NCI-H748 (cell line): ENCODE measurements at regions not wholly inside any gene's neighbourhood (a gene's known extent, or its start where the extent isn't known, plus 50 kb on each side); places are given as distances from the start of the nearest gene placed in this dataset.
"Not testable (repeated sequence)": the region's sequence is repeated elsewhere in the genome, so short reads cannot be mapped to it uniquely, and the experiment has no call there.

Experiments used
- DNase-seq: peaks from one replicate; lab custom pipeline; 2025; ENCODE audit not compliant: unreplicated experiment; lab: John Stamatoyannopoulos, UW

- no peak for DNase-seq
Measured at GRCh38 chr1:187942986-187943385, 1114.2 kb downstream of the PLA2G4A start.

DNA sequence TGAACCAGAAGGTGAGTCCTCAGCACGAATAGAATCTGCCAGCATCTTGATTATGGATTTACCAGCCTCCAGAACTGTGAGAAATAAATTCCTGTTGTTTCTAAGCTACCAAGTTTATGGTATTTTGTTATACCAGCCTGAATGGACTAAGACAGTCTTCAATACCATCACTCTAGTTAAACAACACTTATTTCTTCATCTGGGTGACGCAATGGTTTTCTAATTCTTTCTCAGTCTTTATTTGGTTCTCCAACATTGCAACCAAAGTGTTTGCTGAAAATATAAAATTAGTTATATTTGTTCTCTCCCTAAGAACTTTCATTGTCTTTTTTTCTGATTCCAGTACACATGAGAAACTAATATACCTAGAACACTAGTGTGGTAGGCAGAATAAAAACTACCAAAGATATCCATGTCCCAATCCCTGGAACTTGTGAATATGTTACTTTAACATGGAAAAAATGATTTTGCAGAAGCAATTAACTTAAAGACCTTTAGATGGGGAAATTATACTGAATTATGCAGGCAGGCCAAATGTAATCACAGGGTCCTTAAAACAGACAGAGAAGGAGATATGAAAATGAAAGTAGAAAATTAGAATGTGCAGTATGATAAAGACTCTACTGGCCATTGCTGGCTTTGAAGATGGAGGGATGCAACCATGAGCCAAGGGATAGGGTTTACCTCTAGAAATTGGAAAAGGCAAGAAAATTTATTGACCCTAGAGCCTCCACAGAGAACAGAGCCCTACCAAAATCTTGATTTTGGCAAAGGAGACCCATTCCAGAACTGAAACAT lies 1115.1 kb downstream of the PLA2G4A start:
- DNase-seq: no peak

- not testable (repeated sequence) for DNase-seq
Measured at GRCh38 chr1:187946661-187947060, 1117.9 kb downstream of the PLA2G4A start.

- DNase-seq: no peak
Measured at GRCh38 chr1:187947359-187947758, 1118.6 kb downstream of the PLA2G4A start.

DNA sequence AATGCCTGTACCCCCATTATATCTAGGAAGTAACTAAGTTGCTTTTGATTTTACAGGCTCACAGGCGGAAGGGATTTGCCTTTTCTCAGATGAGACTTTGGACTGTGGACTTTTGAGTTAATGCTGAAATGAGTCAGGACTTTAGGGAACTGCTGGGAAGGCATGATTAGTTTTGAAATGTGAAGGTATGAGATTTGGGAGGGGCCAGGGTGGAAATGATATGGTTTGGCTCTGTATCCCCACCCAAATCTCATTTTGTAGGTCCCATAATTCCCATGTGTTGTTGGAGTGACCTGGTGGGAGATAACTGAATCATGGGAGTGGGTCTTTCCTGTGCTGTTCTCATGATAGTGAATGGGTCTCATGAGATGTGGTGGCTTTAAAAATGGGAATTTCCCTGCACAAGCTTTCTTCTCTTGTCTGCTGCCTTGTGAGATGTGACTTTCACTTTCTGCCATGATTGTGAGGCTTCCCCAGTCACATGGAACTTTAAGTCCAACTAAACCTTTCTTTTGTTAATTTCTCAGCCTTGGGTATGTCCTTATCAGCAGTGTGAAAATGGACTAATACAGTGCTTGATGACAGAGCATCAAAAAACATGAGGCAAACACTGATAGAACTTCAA lies 1119.5 kb downstream of the PLA2G4A start:
- no peak for DNase-seq

GRCh38 chr1:187949567-187949966 lies 1120.8 kb downstream of the PLA2G4A start:
- no peak for DNase-seq

DNA sequence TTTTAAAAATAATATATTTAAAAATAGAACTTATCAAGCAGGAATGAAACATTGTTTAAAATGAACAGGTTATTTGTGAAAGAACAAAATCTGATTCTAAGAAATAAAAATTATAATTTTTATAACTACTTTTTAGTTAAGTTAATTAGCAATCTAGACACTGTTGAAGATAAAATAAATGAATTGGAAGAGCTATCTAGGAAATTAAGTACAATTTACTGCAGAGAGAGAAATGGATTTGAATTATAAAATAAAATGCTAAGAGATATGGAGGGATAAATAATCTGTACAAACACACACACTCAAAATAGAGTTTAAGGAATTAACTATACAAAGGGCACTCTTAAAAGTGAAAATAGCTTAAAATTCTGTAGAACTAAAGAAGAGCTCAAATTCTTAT lies 1123.1 kb downstream of the PLA2G4A start:
- no peak for DNase-seq

- no peak for DNase-seq
Measured at GRCh38 chr1:187952446-187952845, 1123.7 kb downstream of the PLA2G4A start.

DNA sequence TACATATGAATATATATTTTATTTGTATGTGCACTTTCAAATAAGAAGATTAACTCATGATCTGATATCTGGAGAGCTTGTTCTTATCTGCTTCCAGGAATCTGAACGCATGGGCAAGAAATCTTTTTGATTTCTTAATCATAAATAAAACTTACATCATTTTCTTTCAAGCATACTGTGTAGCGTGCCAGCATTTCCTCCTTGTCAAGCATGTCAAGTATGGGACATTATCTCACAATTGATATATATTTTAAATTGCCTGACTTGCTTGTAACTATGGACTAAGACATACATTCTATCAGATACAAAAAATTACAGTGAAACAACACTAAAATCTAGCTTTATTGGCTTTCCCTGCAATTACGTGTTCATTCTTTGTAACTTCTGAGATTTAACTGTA lies 1128.2 kb downstream of the PLA2G4A start:
- no peak for DNase-seq

- DNase-seq: no peak
Measured at GRCh38 chr1:187958207-187958606, 1129.5 kb downstream of the PLA2G4A start.

DNA sequence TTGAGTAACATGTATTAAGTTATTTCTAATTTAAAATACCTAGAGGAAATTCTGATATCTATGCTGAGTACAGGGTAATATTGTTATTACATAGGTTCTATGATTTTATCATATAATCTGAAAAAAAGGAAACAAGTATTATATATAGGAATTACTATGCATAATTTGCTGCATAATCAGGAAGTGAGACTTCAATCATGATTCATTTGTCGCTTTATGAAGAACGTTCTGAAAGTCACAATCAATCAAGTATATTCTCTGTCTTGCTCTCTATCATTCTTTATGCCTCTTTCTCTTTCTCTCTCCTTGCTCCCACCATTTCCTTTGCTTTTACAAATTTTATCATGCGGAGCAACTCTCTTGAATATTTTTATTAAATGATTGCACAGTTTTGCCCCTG lies 1130.3 kb downstream of the PLA2G4A start:
- no peak for DNase-seq

DNA sequence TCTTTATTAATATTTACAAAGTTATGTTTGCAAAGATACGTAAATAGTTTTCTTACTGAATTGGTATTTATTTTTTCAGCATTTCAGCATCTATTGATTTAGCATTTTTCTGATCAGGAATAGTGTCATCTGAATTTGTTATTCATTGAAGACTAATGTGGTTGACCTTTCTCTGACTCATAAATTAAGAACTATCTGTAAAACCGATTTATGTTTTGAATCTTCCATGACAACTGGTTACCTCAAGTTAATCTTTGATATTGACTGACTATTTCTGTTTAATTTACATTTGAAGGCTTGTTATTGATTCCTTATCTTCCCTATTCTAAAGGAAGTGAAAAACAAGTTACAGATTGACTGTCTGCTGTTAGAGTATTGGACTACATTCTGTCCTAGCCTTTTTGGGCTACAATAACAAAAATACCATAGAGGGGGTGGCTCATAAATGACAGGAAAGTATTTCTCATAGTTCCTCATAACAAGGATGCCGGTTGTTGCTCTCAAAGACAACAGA lies 1131.4 kb downstream of the PLA2G4A start:
- DNase-seq: no peak

- DNase-seq: no peak
Measured at GRCh38 chr1:187961895-187962294, 1133.1 kb downstream of the PLA2G4A start.

- DNase-seq: no peak
Measured at GRCh38 chr1:187971851-187972250, 1143.1 kb downstream of the PLA2G4A start.

- DNase-seq: no peak
Measured at GRCh38 chr1:187977298-187977697, 1148.5 kb downstream of the PLA2G4A start.

DNA sequence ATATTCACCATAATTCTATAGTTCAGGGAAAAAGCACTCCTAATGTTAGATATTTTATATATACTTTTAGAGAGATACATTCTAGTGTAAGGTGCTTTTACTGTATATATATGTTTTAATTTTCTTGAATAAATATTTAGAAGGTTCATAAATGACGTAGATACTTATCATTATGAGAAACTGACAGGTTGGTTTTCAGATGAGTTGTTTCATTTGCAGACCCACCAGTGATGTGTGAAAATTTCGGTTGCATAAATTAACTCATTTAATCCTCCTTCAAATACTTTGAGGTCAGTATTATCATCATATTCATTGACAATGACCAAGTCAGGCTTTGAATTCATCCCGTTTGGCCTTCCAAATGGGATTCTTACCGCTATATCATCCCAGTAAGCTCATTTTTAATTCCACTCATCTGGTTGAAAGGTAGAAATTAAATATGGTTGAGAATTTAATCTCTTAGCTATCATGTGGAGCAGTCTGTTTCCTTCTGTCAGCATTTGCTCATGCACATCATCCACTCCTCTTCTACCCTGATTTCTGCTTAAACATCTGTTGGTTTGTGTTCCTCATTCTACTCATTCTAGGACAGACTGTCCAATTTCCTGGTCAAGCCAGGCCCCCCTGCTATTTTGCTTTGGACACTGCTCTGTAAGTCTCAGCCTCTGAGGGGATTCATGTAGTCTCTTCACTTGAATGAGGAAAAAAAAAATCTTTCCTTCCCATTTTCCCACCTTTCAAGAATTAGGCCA lies 1156.6 kb downstream of the PLA2G4A start:
- no peak for DNase-seq

DNA sequence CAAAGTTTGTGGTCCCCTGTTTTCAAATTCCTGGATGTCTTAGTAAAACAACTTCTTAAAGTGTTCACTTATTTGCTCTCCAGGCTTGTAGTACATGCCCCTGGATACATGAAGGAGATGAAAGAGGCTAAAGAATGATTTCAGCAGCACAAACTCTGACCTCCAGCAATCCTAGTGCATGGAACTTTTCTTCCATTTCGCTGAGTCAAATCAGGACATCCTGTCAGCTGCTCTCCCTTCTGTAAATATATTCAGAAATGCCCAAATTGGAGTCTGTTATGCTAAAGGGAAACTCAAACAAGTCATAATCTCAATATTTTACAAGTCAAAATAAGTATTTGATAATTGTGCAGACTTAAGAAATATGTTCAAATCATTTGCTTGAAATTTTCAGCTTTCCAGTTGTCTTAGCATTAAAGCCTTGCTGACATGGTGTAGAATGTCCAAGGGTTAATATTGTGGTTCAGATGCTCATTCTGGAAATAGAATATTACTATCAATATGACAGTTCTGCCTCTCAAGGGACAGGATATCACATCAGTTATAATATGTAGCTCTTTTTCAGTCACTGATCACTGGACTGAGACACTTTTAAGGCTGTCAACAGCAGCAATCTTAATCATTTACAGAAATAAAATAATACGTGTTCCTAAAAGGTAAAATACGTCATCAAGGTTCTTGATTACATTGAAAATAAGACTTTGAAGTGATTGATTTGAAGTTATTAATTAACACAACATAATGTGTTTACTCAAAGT lies 1157.3 kb downstream of the PLA2G4A start:
- no peak for DNase-seq

DNA sequence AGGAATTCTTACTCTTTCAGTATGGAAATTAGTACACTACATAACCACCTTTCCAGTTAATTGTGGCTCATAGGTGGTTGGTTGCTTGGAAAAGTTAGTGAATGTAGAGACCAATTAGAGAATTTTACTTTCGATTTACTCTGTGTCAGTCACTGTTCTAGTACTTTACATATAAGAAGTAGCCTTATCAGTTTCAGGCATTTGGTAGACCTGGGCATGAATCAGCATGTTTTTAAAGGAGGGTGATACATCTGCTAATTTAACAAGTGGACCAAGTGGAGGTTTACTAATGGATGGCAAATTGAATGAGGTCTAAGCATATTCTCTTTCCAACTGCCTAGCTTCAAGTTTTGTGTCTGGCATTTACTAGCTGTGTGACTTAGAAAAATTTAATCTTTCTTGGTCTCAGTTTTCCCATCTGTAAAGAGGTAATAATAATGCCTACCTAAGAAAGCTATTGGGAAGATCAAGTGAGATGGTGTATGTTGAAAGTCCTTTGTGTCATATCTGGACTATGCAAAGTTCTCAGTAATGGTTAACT lies 1158.6 kb downstream of the PLA2G4A start:
- DNase-seq: no peak

- DNase-seq: no peak
Measured at GRCh38 chr1:187991944-187992343, 1163.2 kb downstream of the PLA2G4A start.

DNA sequence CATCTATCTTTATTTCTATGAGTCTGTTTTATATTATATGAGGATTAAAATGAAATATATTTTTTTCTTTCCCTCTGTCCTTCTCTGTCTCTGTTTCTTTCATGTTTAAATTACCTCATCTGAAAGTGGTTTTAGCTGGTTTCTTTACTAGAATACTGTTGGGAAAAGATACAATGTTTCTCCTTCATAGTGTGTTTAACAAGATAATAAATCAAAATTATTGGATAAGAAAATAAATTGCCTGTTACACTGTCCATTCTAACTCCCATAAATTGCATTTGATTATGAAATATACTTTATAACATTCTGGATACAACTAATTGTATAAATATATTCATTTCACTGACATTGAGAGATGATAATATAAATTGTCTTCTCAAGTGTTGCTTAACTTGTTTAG lies 1168.0 kb downstream of the PLA2G4A start:
- no peak for DNase-seq

DNA sequence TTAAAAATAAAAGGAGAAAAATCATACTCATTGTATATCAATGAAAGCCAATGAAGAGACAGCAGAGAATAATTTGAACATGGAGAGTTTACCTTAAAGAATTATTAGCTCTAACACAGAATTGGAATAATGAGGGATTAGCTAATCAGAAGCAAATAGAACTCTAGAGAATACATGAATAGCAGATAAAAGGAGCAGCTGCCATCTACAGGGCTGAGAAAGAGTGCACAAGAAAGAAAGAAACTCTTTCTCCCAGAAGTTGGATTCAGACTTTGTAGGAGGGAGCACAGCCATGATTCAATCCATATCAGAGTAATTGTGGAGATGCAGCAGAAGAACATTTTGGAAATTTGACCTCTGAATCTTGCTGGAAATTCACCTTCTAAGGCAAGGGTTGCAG lies 1171.2 kb downstream of the PLA2G4A start:
- no peak for DNase-seq
